ENCODE measurements at regions not wholly inside any gene's neighbourhood (a gene's known extent, or its start where the extent isn't known, plus 50 kb on each side); places are given as distances from the start of the nearest gene placed in this dataset.

DNA sequence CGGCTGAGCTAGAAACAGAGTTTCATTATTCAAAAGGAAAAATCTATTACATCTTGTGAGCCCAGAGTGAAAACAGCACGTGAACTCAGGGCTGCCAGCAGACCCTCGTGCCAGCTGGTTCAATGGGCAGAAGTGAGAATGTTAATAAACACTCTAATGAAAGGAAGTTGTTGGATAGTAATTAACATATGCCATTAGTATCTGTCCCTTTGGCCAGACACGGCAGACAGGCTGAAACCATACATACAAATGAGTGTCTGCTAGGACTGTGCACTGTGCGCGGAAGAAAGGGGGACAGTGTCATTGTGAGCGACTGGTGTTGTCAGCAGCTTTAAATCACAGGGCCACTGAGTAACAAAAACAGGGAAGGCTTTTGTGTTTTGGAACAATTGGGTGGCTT lies 121.9 kb upstream of the TSC22D1 start:
- TF ChIP-seq, protein P1, sequence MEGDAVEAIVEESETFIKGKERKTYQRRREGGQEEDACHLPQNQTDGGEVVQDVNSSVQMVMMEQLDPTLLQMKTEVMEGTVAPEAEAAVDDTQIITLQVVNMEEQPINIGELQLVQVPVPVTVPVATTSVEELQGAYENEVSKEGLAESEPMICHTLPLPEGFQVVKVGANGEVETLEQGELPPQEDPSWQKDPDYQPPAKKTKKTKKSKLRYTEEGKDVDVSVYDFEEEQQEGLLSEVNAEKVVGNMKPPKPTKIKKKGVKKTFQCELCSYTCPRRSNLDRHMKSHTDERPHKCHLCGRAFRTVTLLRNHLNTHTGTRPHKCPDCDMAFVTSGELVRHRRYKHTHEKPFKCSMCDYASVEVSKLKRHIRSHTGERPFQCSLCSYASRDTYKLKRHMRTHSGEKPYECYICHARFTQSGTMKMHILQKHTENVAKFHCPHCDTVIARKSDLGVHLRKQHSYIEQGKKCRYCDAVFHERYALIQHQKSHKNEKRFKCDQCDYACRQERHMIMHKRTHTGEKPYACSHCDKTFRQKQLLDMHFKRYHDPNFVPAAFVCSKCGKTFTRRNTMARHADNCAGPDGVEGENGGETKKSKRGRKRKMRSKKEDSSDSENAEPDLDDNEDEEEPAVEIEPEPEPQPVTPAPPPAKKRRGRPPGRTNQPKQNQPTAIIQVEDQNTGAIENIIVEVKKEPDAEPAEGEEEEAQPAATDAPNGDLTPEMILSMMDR (conservative IDR thresholded peaks at IDR 0.05): no peak
- no peak for TF ChIP-seq EZH2 (IDR thresholded peaks at IDR 0.05; ENCODE audit: low read depth)
